HFFc6 (cell line): ENCODE measurements at regions not wholly inside any gene's neighbourhood (a gene's known extent, or its start where the extent isn't known, plus 50 kb on each side); places are given as distances from the start of the nearest gene placed in this dataset.

Experiments
- DNase-seq: peaks from one replicate; pipeline ENCODE4 v3.0.0-alpha.2; 2018
- H3K27ac Mint-ChIP-seq: 2 replicates; pipeline ENCODE4 v1.8.0; 2020; ENCODE audit warnings: mild to moderate bottlenecking, mixed read lengths
- H3K27me3 Mint-ChIP-seq: 2 replicates; pipeline ENCODE4 v1.8.0; 2021; ENCODE audit warnings: mild to moderate bottlenecking, moderate library complexity, mixed read lengths; ENCODE audit not compliant: insufficient read depth
- H3K36me3 Mint-ChIP-seq: 2 replicates; pipeline ENCODE4 v1.8.0; 2021; ENCODE audit warnings: low read depth, mixed read lengths
- H3K4me1 Mint-ChIP-seq: 2 replicates; pipeline ENCODE4 v1.8.0; 2020; ENCODE audit warnings: low read depth, mixed read lengths
- H3K4me3 Mint-ChIP-seq: 2 replicates; pipeline ENCODE4 v1.8.0; 2020; ENCODE audit warnings: mild to moderate bottlenecking, moderate library complexity, mixed read lengths
- H3K9me3 Mint-ChIP-seq: 2 replicates; pipeline ENCODE4 v1.8.0; 2020; ENCODE audit warnings: mild to moderate bottlenecking, mixed read lengths
- TF ChIP-seq, protein P1 (sequence below): fragments of 200-600 bp; sonication (generic); IDR thresholded peaks from 2 replicates; pipeline ENCODE4 v1.5.0; 2021; ENCODE audit warnings: antibody characterized with exemption, mild to moderate bottlenecking

DNA sequence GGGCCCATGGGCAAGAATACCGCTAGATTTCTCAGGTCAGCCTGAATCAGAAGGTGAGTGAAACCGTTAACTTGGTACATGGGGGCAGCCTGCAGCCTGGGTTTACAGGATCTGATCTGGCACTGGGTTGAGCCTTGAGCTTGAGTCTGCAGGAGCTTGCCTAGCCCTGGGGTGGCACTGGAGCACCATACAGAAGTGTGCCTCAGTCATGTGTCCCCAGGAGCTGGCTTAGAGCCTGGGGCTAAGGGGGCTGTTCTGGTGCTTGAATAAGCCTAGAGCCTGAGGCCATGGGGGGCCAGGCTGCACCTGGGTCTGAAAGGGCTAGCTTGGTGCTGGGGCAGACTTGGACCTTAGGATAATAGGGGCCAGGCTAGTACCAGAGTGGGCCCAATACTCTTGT, 457.2 kb upstream of the PBX1 start:
- H3K27me3 Mint-ChIP-seq, result peaks cover 2% of the 10 kb centered on the region; the same call in 1 of the 2 replicates
- no peak for DNase-seq
- H3K27ac Mint-ChIP-seq, result no peak overlapping the region
- TF ChIP-seq, protein P1, sequence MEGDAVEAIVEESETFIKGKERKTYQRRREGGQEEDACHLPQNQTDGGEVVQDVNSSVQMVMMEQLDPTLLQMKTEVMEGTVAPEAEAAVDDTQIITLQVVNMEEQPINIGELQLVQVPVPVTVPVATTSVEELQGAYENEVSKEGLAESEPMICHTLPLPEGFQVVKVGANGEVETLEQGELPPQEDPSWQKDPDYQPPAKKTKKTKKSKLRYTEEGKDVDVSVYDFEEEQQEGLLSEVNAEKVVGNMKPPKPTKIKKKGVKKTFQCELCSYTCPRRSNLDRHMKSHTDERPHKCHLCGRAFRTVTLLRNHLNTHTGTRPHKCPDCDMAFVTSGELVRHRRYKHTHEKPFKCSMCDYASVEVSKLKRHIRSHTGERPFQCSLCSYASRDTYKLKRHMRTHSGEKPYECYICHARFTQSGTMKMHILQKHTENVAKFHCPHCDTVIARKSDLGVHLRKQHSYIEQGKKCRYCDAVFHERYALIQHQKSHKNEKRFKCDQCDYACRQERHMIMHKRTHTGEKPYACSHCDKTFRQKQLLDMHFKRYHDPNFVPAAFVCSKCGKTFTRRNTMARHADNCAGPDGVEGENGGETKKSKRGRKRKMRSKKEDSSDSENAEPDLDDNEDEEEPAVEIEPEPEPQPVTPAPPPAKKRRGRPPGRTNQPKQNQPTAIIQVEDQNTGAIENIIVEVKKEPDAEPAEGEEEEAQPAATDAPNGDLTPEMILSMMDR, result no peak
- H3K4me3 Mint-ChIP-seq, result no peak overlapping the region
- no peaks in the 10 kb centered on the region for H3K4me1 Mint-ChIP-seq
- H3K9me3 Mint-ChIP-seq, result no peaks in the 10 kb centered on the region
- no peaks in the 10 kb centered on the region for H3K36me3 Mint-ChIP-seq

DNA sequence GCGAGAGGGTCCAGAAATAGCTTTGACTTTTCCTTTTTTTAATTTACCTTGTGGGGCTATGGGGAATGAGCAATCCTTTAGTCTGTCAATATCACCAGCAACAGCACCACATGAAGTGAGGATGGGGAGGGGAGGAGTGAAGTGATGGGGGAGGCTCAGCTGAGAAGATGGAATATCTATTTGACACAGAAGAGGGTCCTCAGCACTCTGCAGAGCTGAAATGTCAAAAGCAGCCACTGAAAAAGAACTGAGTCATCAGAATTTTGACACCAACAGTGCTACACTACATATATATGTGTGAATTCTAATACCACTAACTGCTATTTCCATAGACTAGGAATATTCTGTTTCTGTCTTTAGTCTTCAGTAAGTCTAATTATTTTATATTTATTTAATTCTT, 427.0 kb upstream of the PBX1 start:
- H3K27me3 Mint-ChIP-seq, result no peaks in the 10 kb centered on the region; the same call in 1 of the 2 replicates
- no peak overlapping the region for H3K27ac Mint-ChIP-seq
- no peaks in the 10 kb centered on the region for H3K36me3 Mint-ChIP-seq
- no peak for DNase-seq
- no peak overlapping the region for H3K4me3 Mint-ChIP-seq
- H3K4me1 Mint-ChIP-seq, result no peaks in the 10 kb centered on the region
- TF ChIP-seq, protein P1, result no peak
- no peaks in the 10 kb centered on the region for H3K9me3 Mint-ChIP-seq

DNA sequence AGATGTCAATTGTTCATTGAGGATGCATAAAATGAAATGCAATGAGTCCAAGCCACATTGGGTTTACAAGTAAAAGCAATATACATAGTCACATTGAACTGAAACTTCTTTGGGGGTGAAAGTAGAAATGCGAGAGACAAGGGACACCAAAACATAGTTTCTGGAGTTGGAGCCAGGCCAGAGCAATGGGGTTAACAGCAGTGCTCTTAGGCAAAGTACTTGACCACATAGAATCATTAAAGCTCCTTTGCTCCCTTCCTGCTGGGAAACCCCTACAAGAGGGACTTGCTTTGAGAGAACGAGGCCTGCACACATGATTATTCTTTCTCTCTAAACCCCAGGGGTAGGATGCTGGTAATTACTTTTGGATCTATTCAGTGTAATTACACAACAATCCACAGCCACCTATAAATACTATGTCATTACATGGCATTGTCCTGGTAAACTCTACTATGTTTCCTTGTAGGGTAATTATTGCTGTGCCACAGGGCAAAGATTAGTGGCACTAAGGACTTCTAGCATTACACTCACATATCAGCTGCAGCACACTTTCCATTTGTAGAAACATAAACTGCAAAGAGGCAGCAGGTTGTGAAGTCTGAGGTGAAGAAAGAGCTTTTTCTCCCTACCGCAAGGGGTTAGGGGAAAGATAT, 421.6 kb upstream of the PBX1 start:
- Mint-ChIP-seq H3K4me3 (no peak overlapping the region), H3K36me3 (no peaks in the 10 kb centered on the region), H3K4me1 (no peaks in the 10 kb centered on the region), H3K27ac (no peak overlapping the region), H3K27me3 (no peaks in the 10 kb centered on the region; the same call in 1 of the 2 replicates), H3K9me3 (no peaks in the 10 kb centered on the region)
- no peak for DNase-seq
- TF ChIP-seq, protein P1, result no peak

DNA sequence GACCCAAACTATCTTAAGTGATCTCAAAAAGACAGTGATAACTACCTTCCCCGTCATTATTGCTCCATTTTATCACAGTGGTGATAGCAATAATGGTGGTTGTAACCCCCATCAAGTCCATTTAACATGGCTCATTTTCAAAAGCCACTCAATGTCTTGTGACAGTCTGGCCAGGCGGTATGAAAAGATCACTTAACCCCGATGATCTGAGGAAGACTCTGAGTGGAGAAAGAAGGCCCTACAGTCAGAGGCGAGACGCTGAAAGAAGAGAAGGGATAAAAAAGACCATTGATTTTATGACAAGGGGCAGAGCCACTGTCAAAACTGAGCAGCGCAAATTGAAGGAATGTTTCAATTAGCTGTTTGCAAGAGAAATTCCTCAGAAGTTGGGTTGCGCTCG, 417.2 kb upstream of the PBX1 start:
- TF ChIP-seq, protein P1, result no peak
- Mint-ChIP-seq H3K27ac (no peak overlapping the region), H3K27me3 (no peaks in the 10 kb centered on the region; the same call in 1 of the 2 replicates), H3K4me3 (no peak overlapping the region), H3K36me3 (no peaks in the 10 kb centered on the region), H3K4me1 (no peaks in the 10 kb centered on the region), H3K9me3 (peaks cover 5% of the 10 kb centered on the region)
- no peak for DNase-seq

DNA sequence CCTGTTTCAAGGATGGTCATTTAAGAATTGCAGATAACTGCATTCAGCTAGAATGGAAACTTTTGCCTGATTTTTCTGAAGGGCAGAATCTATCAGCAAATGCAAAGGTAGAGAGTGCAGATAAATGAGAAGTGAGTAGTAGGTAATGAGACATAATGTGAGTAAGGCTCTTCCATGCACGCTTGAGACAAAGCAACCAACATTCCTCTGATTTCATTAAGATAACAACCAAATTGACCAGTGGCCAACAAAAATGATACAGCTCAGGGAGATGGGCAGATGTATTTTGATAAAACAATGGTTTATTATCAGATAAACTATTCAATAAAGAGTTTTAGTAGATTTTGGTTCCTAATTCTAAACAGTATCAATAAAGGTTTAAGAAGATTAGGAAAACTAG, 404.4 kb upstream of the PBX1 start:
- H3K27ac Mint-ChIP-seq, result no peak overlapping the region
- H3K27me3 Mint-ChIP-seq, result no peaks in the 10 kb centered on the region; the same call in 1 of the 2 replicates
- TF ChIP-seq, protein P1, result no peak
- H3K4me3 Mint-ChIP-seq, result no peak overlapping the region
- DNase-seq, result no peak
- no peaks in the 10 kb centered on the region; the same call in 1 of the 2 replicates for H3K9me3 Mint-ChIP-seq
- no peaks in the 10 kb centered on the region for H3K4me1 Mint-ChIP-seq
- no peaks in the 10 kb centered on the region for H3K36me3 Mint-ChIP-seq
